ENCODE measurements at regions not wholly inside any gene's neighbourhood (a gene's known extent, or its start where the extent isn't known, plus 50 kb on each side); places are given as distances from the start of the nearest gene placed in this dataset.
"Not testable (repeated sequence)": the region's sequence is repeated elsewhere in the genome, so short reads cannot be mapped to it uniquely, and the experiment has no call there.

DNA sequence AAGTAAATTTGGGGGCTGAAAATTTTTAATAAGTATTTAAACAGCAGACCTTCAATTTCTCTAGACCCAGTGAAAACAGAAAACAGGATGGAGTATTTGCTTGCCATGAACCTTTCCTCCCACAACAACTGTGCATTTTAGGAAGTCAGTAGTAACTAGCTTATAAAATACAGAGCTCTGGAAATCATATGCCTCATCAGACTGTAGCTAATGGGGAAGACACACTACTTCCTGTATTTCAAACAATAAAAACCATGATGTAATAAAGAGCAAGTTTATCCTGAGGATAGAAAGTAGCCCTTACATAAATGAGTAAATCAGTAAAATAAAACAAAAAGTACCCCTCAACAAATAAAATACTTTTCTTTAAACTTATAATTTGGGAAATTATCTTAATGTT lies 280.1 kb upstream of the ZFP42 start:
- TF ChIP-seq, protein P1, sequence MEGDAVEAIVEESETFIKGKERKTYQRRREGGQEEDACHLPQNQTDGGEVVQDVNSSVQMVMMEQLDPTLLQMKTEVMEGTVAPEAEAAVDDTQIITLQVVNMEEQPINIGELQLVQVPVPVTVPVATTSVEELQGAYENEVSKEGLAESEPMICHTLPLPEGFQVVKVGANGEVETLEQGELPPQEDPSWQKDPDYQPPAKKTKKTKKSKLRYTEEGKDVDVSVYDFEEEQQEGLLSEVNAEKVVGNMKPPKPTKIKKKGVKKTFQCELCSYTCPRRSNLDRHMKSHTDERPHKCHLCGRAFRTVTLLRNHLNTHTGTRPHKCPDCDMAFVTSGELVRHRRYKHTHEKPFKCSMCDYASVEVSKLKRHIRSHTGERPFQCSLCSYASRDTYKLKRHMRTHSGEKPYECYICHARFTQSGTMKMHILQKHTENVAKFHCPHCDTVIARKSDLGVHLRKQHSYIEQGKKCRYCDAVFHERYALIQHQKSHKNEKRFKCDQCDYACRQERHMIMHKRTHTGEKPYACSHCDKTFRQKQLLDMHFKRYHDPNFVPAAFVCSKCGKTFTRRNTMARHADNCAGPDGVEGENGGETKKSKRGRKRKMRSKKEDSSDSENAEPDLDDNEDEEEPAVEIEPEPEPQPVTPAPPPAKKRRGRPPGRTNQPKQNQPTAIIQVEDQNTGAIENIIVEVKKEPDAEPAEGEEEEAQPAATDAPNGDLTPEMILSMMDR (conservative IDR thresholded peaks at IDR 0.05; ENCODE audit: low read depth), result no peak
- CTCF ChIA-PET, result interaction anchor here (0.5 kb wide), 1 partner anchor 471 kb away, joined by 8 read pairs; no protein-coding TSS in a partner anchor
- no peak overlapping the region for H3K27ac ChIP-seq
- POLR2A ChIA-PET (ENCODE audit: low non-redundant PET), result no interaction called here
- no peak for DNase-seq (ENCODE audit: low spot score)

- DNase-seq (ENCODE audit: low spot score), result no peak
- TF ChIP-seq, protein P1 (conservative IDR thresholded peaks at IDR 0.05; ENCODE audit: low read depth), result no peak
- ChIA-PET POLR2A (ENCODE audit: low non-redundant PET) (no interaction called here), CTCF (no interaction called here)
- H3K27ac ChIP-seq, result no peak overlapping the region
These were observed 271.1 kb upstream of the ZFP42 start for GRCh38 chr4:187724456-187724855.

DNA sequence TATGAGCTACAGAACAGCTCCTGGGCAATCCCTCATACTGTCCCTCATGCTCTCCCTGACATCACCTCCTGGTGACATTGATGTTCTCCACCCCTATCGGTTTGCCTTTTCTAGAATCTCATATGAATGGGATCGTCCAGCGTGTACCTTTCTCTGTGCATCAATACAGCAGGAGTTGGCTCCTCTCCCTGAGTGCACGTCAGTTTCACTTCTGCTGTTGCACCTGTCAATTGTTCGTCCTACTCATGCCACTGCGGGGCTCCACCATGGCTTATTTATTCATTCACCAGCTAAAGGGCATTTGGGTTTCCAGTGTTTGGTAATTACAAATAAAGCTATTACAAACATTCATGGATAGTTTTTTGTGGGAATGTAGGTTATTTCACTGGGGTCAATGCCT lies 269.1 kb upstream of the ZFP42 start:
- H3K27ac ChIP-seq, result no peak overlapping the region
- DNase-seq (ENCODE audit: low spot score), result no peak
- CTCF ChIA-PET, result interaction anchor here (0.5 to 0.6 kb wide), 2 partner anchors 53 to 282 kb away, joined by 3 to 7 read pairs; no protein-coding TSS in a partner anchor
- TF ChIP-seq, protein P1 (conservative IDR thresholded peaks at IDR 0.05; ENCODE audit: low read depth), result no peak
- POLR2A ChIA-PET (ENCODE audit: low non-redundant PET), result no interaction called here

DNA sequence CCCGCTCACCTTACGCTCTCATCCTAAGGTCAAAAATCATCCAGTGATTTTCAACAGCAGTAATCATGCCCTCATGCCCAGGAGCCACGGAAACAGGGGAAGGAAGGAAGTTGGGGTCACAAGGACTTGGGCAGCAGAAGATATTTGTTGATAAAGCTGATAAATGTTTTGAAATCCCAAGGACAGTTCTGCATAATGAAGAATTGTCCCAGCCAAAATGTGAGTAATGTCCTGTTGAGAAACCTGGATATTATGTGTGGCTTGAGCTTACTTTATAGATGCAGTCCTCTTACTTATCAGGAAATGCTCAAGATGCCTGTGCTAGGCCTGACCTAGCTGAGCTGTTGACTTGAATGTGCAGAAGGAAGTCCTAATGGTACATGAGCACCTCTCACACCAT lies 263.0 kb upstream of the ZFP42 start:
- H3K27ac ChIP-seq, result no peak overlapping the region
- ChIA-PET CTCF (no interaction called here), POLR2A (ENCODE audit: low non-redundant PET) (no interaction called here)
- no peak for DNase-seq (ENCODE audit: low spot score)
- TF ChIP-seq, protein P1 (conservative IDR thresholded peaks at IDR 0.05; ENCODE audit: low read depth), result no peak

DNA sequence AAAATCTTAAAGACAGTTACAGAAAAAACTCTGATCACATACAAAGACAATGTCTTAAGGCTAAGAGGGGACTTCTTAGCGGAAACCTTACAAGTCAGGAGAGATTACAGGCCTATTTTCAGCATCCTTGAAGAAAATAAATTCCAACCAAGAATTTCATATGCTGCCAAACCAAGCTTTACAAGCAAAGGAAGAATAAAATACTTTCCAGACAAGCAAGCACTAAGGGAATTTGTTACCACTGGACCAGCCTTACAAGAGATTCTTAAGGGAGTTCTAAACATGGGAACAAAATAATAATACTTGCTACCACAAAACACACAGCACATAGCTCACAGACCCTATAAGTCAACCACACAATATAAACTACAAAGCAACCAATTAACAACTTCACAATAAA lies 255.8 kb upstream of the ZFP42 start:
- POLR2A ChIA-PET (ENCODE audit: low non-redundant PET), result no interaction called here
- H3K27ac ChIP-seq, result no peak overlapping the region
- TF ChIP-seq, protein P1 (conservative IDR thresholded peaks at IDR 0.05; ENCODE audit: low read depth), result no peak
- CTCF ChIA-PET, result interaction anchor here (0.6 kb wide), 1 partner anchor 1414 kb away, joined by 3 read pairs; no protein-coding TSS in a partner anchor
- DNase-seq (ENCODE audit: low spot score), result no peak

DNA sequence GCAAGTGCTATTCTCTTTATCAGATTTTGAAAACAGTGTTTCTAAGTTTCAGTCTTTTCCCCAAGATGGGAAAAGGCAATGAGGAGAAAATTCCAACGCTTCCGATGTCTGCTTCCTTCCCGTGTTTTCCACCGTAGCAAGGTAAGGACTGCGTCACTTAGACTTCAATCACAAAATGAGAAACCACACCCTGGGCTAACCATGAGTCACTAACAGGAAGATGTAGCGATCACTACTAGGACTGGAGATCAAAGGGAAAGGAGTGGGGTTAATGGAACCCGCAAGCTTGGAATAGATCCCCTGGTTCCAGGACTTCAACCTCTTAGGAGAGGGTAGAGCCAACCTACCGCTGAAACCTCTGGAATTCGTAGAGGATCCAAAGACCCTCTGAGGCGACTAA lies 250.7 kb upstream of the ZFP42 start:
- no peak overlapping the region for H3K27ac ChIP-seq
- ChIA-PET POLR2A (ENCODE audit: low non-redundant PET) (no interaction called here), CTCF (no interaction called here)
- TF ChIP-seq, protein P1 (conservative IDR thresholded peaks at IDR 0.05; ENCODE audit: low read depth), result no peak
- DNase-seq (ENCODE audit: low spot score), result no peak

DNA sequence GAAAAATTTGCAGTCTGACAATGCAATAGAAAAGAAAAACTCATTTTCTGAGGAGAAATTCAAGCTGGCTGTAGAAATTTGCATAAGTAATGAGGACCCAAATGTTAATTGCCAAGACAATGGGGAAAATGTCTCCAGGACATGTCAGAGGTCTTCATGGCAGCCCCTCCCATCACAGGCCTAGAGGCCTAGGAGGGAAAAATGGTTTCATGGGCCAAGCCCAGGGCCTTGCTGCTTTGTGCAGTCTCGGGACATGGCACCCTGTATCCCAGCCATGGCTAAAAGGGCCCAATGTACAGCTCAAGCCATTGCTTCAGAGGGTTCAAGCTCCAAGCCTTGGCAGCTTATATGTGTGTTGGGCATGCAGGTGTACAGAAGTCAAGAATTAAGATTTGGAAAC lies 244.9 kb upstream of the ZFP42 start:
- POLR2A ChIA-PET (ENCODE audit: low non-redundant PET); DNase-seq (ENCODE audit: low spot score); H3K27ac ChIP-seq: not testable (repeated sequence)
- CTCF ChIA-PET, result interaction anchor here (0.6 kb wide), 1 partner anchor 65 kb away, joined by 5 read pairs; no protein-coding TSS in a partner anchor

All from RWPE1 (cell line).